Dermis blood vessel endothelial cell (primary cell): ENCODE measurements at regions not wholly inside any gene's neighbourhood (a gene's known extent, or its start where the extent isn't known, plus 50 kb on each side); places are given as distances from the start of the nearest gene placed in this dataset.
"Not testable (repeated sequence)": the region's sequence is repeated elsewhere in the genome, so short reads cannot be mapped to it uniquely, and the experiment has no call there.

ENCODE experiments used
- DNase-seq: peaks from one replicate; pipeline ENCODE4 v3.0.0; 2010

DNA sequence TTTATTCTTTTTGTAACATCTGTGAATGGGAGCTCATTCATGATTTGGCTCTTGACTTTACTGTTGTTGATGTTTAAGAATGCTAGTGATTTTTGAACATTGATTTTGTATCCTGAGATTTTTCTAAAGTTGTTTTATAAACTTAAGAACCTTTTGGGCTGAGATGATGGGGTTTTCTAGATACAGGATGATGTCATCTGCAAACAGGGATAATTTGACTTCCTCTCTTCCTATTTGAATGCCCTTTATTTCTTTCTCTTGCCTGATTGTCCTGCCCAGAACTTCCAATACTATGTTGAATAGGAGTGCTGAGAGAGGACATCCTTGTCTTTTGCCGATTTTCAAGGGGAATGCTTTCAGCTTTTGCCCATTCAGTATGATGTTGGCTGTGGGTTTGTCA lies 445.1 kb upstream of the CFAP20DC start:
- not testable (repeated sequence) for DNase-seq

DNA sequence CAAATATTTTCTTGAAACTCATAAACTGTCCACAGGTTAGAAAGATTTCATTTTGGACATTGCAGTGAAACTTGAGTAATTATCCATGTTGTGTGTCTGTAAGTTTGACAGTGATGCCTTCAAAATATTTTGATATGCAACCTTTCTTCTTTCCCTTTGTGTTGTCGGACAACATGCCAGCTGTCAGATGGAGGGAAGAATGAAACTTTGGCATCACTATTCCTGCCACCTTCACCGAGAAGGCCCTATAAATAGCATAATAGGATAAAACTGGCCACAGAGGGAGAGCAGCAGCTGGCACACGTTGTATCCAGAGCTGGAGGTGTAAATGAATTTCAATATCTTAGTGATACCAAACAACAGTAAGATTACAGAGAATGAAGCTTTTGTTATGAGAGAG lies 436.7 kb upstream of the CFAP20DC start:
- DNase-seq, result no peak

DNA sequence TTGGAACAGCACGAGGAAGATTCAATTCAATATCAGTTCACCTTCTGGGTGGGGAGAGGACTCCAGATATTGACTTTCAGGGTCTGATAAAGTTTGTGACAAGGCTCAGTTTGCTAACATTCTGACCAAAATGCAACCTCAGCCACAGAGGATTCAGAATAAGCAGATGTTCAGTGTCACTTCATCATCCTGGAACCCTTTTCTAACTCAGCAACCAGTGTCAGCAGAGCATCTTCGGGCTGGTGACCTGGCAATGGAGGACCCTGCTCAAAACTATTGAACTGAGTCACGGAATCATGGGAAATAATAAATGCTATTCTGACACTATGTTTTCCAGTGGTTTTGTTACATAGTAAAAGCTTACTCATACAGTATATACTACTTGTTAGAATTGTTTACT lies 433.4 kb upstream of the CFAP20DC start:
- DNase-seq, result no peak

DNA sequence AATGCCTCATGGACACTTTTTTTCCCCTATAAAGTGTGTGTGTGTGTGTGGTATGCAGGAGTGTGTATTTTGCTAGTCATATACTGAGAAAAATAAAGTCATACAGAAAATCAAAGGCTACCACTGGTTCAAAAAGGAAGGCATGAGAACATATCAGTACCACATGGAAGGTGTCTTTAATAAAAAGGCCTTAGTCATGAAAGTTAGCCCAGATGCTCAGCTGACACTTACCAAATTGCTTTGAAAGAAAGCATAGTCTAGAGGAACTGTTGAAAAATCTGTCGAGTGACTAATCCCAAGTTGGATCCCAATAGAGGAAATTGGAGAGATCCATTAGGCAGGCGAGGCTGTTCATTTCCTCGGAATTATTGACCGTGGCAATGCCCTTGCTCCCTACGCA lies 432.9 kb upstream of the CFAP20DC start:
- no peak for DNase-seq

- DNase-seq, result no peak
These were observed 432.1 kb upstream of the CFAP20DC start for GRCh38 chr3:59481776-59482400.

DNA sequence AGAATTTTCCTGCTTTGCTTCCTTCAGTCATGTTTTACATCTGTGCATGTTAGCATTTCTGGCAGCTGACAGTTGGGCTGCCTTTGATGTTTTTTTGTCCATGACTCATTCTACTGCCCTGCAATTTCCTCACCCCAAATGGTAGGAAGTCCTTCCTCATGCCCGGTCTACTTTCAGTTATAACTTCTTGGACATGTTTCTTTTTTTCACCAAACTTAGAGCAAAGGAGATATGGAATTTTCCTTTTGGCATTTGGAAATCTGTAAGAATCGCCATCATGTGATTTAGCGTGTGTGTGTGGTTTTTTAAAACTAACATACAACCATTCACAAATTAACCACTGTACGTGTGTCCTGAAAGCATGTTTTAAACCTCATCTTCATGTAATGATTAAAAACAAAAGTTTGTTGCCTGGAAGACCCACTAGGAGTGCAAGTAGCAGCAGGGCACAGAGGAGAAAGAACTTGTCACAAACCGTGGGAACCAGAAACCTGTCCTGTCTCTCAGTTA lies 430.7 kb upstream of the CFAP20DC start:
- DNase-seq, result no peak

DNA sequence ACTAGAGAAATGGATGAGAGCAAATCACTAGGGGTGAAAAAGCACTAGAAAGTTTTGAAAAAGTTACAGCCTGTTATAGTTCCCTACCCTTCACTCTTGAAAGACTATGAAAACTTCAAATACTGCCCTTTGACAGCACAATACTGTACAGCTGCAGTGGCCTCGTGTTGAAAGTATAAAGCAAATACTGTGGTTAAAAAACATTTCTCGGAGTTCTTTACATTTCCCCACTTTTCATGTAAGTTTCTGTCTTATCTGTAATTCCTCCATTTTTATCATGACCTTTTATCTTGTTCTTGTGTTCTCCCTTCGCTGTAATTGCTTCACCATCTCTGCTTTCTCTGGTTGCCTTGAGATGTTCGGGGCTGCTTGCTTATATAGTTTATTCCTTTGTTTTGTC lies 423.8 kb upstream of the CFAP20DC start:
- no peak for DNase-seq

- no peak for DNase-seq
These were observed 422.7 kb upstream of the CFAP20DC start for GRCh38 chr3:59472541-59472940.

DNA sequence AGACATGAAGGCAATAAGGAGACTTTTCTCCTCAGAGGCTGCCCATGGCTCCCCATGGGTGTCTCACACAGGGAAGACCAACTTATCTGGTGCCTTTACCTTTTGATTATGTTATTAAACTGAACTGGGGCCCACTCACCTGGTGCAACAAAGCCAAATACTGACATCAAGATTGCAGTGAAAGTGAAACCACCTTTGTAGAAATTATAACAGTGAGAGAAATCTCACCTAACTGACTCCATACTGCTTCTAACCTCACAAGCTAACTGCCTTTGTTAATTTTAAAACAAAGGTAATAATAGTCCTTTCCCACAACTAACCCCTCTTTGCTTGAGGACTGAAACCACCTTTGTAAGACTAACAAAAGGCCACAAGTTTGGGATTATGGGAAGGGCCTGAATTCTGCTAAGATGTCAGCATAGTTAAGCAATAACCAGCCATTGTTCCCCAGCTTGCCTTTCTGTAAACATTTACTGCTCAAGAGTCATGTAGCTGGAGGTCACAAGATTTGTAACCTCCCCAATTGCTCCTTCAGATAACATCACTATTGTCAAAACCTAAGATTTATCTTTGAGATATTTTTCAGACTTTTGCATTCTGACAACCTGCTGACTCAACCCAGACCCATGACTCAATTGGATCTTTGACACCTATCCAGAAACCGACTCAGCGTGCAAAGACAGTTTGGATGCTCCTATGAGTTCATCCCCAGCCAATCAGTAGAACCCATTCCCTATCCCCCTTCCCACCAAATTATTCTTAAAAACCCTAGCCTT lies 420.3 kb upstream of the CFAP20DC start:
- DNase-seq, result no peak

DNA sequence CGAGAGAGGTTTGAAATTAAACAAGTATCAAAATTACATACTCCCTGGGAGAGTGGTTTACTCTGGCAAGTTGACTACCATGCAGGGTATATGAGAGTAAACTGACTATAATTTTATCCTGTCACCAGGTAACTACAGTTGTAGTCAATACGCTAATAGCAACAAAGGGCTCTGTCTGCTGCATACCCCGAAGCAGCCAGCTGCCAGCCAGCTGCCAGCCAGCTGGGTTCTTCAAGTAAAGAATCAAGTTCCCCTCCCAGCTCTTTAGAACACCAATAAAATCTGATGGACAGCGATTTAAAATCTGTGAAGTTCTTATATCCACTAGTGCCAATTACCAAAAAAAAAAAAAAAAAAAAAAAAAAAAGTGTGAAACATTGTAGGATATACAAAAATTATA lies 417.7 kb upstream of the CFAP20DC start:
- no peak for DNase-seq

GRCh38 chr3:59464187-59464586 lies 414.4 kb upstream of the CFAP20DC start:
- DNase-seq, result no peak

GRCh38 chr3:59463253-59463652 lies 413.4 kb upstream of the CFAP20DC start:
- no peak for DNase-seq

DNA sequence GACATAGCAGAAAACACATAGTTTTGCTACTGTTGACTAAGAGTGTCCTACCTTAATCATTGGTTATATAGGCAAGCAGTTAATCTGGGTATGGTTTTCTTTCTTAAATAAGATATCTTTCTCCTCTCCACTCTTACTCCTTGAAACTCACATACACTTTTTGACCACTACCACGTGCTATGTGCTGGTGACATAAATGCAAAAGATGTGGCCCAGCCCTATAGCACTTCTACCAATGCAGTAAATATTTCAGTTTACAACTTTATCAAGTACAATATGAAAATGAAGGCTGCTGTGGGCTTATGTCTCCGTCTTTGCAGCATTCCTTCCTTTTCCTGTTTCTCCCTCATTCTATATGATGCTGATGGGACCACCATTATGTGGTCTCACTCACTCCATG lies 410.2 kb upstream of the CFAP20DC start:
- no peak for DNase-seq

DNA sequence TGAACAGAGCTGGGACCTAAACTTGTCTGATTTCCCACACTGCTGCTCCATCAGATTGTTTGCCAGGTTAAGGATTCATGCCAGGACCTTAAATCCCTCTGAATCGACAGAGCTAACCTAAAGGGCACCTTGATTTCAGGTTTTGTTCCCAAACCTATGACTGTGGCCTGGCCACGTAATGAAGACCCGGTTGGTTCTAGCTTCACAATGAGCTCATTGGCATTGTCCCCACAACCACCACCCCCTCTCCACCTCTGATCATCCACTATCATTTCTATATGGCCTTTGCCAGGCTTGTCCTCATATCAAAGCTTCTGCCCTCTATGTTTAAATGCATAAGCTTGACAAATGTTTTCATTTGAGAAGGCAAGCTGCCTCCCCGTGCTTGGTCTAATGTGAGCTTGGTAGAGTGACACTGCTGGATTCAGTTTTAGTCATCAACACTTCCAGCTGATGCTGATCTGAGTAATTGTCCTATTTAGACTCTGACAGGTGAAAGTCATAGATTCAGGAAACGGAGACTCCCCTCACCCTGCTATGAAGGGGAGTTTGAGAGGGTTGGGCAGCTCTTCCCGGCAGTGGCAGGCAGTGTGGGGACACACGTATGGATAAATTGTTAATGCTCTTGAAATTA lies 407.1 kb upstream of the CFAP20DC start:
- DNase-seq, result no peak

DNA sequence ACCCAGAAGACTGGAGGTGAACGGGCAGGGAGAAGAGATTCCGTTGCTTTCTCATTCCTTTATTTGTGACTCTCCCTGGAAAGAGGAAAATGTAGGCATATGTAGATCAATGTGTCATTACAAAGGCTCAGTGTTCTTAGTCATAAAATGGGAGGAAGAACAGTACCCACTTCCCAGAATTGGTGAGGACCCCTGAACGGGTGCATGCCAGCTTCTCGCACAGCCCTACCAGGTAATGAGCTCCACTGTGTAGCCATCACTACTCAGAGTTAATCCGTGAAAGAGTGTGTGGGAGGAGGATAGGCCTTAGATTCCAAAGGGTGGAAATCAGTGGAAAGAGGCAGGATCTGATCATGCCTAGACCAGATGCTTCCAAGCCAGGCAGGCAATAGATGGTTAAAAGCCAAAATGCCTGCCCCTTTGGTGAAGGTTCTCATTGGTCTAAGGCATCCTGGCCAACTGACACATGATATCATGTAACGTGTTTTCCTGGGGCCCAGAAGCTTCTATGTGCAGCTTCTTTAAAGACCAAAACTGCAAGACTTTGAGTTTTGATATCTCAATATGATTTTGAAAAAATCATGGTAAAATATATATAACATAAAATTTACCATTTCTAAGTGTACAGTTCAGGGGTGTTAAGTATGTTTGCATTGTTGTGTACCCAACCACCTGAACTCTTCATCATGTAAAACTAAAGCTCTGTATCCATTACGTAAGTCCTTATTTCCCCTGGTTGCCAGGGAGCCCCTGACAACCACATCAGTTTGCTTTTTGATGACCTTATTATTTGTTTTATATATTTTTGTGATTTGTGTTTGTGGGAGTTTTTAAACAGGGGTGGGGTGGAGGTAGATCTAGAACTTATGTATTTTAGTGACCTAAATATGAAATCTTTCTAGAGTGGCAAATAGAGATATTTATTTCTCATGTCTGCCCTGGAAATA lies 402.2 kb upstream of the CFAP20DC start:
- no peak for DNase-seq

- DNase-seq, result no peak
These were observed 401.3 kb upstream of the CFAP20DC start for GRCh38 chr3:59450946-59451763.

DNA sequence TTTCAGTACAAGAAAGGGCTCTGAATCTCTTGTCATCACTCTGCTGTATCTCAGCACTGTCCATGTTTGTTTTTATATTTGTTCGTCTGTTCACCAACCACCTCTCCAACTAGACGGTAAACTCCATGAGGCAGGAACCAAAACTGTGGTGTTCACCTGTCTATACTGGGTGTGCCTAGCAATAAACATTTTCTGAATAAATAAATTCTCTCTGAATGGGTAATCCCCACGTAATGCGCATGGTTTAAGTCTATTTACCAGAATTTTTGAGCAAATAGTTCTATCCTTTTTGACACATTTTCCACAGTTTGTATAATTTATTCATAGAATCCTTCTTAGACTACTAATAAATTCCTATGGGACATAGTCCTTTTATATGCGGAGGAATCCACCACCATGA lies 400.6 kb upstream of the CFAP20DC start:
- no peak for DNase-seq

GRCh38 chr3:59446775-59447465 lies 397.1 kb upstream of the CFAP20DC start:
- DNase-seq, result no peak

DNA sequence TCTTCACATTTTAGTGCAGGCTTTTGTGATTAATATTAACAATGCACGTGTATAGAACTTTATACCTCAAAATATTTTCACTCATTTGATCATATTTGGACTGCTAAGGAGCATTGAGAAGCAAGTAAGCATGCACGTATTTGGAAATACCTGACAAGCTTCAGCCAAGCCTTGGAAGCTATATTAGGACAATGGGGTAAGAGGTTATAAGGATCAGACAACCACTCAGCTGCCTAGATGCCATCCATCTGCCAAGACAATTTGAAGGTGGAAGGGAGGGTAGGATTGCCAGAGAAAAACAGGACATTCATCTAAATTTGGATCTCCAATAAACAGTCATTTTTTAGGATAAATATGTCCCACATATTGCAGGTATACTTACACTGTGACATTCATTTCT lies 394.9 kb upstream of the CFAP20DC start:
- DNase-seq, result no peak

DNA sequence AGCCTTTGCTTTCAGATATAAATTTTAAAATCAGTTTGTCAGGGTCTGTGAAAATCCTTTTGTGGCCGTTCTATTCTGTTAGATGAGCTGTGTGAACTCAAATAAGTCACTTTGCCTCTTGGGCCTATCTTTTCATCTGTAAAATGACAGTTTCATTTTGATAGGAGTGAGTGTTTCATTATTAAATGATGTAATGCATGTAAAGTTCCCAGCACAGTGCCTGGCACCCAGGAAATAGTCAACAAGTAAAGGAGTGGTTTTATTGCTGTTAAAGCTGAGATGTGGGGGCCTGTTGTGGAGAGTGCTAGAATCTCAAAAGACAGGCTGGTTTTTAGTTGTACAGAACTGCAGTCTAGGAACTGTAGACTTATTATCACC lies 394.5 kb upstream of the CFAP20DC start:
- DNase-seq, result no peak

- DNase-seq, result no peak
These were observed 393.9 kb upstream of the CFAP20DC start for GRCh38 chr3:59443618-59444293.
